ENCODE measurements at regions not wholly inside any gene's neighbourhood (a gene's known extent, or its start where the extent isn't known, plus 50 kb on each side); places are given as distances from the start of the nearest gene placed in this dataset.

DNA sequence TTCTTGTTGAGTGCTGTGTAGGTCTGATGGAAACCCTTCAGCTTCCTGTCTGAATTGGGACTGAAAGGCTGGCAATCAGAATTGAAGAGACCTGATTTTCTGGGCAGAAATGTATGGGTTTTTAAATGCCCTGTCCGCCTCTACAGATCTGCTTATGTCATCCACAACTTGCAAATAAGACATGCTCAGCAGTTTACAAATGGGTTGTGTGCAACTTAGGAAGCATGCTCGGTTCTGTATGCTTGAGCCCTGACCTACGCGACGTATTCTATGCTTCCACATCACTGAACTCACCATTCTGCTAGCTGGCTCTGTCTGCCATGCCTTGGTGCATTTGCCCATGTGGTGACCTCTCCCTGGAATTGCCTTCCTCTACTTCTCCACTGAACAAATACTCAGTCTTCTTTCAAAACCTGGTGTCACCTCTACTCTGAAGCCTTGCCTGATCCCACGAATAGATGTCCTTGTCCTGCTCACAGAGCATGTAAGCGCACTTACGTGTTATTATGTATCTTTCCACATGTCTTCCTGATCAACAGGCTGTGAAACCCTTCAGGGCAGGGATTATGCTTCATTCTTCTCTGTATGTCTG is 194.2 kb downstream of the ERCC6L2 start:
- TF ChIP-seq, protein P1, sequence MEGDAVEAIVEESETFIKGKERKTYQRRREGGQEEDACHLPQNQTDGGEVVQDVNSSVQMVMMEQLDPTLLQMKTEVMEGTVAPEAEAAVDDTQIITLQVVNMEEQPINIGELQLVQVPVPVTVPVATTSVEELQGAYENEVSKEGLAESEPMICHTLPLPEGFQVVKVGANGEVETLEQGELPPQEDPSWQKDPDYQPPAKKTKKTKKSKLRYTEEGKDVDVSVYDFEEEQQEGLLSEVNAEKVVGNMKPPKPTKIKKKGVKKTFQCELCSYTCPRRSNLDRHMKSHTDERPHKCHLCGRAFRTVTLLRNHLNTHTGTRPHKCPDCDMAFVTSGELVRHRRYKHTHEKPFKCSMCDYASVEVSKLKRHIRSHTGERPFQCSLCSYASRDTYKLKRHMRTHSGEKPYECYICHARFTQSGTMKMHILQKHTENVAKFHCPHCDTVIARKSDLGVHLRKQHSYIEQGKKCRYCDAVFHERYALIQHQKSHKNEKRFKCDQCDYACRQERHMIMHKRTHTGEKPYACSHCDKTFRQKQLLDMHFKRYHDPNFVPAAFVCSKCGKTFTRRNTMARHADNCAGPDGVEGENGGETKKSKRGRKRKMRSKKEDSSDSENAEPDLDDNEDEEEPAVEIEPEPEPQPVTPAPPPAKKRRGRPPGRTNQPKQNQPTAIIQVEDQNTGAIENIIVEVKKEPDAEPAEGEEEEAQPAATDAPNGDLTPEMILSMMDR (conservative IDR thresholded peaks at IDR 0.05; ENCODE audit: low read depth in 2 of 2): no peak
- TF ChIP-seq JUNB (IDR thresholded peaks at IDR 0.05; ENCODE audit: unreplicated experiment) (no peak), EZH2phosphoT487 (IDR thresholded peaks at IDR 0.05; ENCODE audit: unreplicated experiment) (no peak), POLR2AphosphoS5 (IDR thresholded peaks at IDR 0.05; ENCODE audit: low read depth) (no peak), CREB1 (CRISPR knock-in tag; IDR thresholded peaks at IDR 0.05; ENCODE audit: low read depth) (no peak), EZH2 (IDR thresholded peaks at IDR 0.05; ENCODE audit: low read depth, unreplicated experiment) (no peak)
- TF ChIP-seq, protein P2, sequence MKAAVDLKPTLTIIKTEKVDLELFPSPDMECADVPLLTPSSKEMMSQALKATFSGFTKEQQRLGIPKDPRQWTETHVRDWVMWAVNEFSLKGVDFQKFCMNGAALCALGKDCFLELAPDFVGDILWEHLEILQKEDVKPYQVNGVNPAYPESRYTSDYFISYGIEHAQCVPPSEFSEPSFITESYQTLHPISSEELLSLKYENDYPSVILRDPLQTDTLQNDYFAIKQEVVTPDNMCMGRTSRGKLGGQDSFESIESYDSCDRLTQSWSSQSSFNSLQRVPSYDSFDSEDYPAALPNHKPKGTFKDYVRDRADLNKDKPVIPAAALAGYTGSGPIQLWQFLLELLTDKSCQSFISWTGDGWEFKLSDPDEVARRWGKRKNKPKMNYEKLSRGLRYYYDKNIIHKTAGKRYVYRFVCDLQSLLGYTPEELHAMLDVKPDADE (IDR thresholded peaks at IDR 0.05): no peak
